ENCODE measurements at regions not wholly inside any gene's neighbourhood (a gene's known extent, or its start where the extent isn't known, plus 50 kb on each side); places are given as distances from the start of the nearest gene placed in this dataset.

- Histone ChIP-seq H3K27me3 (ENCODE audit: insufficient read depth, poor library complexity, severe bottlenecking) (no peaks in the 10 kb centered on the region), H3K4me3 (replicated peaks; ENCODE audit: insufficient read depth, low read length) (no peak overlapping the region), H3K27ac (replicated peaks) (no peak overlapping the region)
- no peak for DNase-seq (ENCODE audit: low read depth in 1 of 2, low spot score in 1 of 2)
- no peak for TF ChIP-seq SPI1 (IDR thresholded peaks at IDR 0.05; ENCODE audit: borderline replicate concordance, low read depth)
- no peak for TF ChIP-seq CTCF (IDR thresholded peaks at IDR 0.05; ENCODE audit: insufficient read depth, low read length)
- no peak for TF ChIP-seq GABPA (IDR thresholded peaks at IDR 0.05; ENCODE audit: low read depth)
- TF ChIP-seq REST (IDR thresholded peaks at IDR 0.05; ENCODE audit: insufficient replicate concordance, low read depth): no peak
- no peak for TF ChIP-seq POLR2AphosphoS5 (IDR thresholded peaks at IDR 0.05; ENCODE audit: low read depth)
These were observed 896.3 kb downstream of the TSN start for GRCh38 chr2:122651780-122652179.

GRCh38 chr2:122652670-122653069 is 897.2 kb downstream of the TSN start:
- H3K27me3 ChIP-seq (ENCODE audit: insufficient read depth, poor library complexity, severe bottlenecking): no peaks in the 10 kb centered on the region
- TF ChIP-seq REST (IDR thresholded peaks at IDR 0.05; ENCODE audit: insufficient replicate concordance, low read depth): no peak
- no peak for TF ChIP-seq CTCF (IDR thresholded peaks at IDR 0.05; ENCODE audit: insufficient read depth, low read length)
- no peak for TF ChIP-seq GABPA (IDR thresholded peaks at IDR 0.05; ENCODE audit: low read depth)
- no peak for TF ChIP-seq SPI1 (IDR thresholded peaks at IDR 0.05; ENCODE audit: borderline replicate concordance, low read depth)
- TF ChIP-seq POLR2AphosphoS5 (IDR thresholded peaks at IDR 0.05; ENCODE audit: low read depth): no peak
- no peak overlapping the region for H3K4me3 ChIP-seq (replicated peaks; ENCODE audit: insufficient read depth, low read length)
- H3K27ac ChIP-seq (replicated peaks): no peak overlapping the region
- no peak for DNase-seq (ENCODE audit: low read depth in 1 of 2, low spot score in 1 of 2)

DNA sequence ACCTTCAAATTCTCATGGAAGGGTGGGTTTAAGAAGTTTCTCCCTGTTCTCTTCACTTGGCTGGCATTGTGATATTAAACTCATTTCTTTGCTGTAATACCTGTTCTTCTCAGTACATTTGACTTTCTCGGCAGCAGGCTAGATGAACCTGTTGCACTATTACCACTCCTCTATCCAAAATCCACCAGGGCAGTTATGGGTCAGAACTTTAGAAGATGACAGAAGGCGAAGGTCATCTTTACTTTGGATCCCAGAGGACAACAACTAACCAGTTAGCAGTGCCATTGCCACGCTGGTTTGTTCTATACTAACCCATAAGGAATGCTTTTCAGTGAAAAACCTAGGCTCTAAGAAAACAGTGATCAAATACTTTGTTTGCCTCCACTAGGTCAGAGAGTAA is 901.0 kb downstream of the TSN start:
- no peak for DNase-seq (ENCODE audit: low read depth in 1 of 2, low spot score in 1 of 2)
- H3K27ac ChIP-seq (replicated peaks): no peak overlapping the region
- no peak for TF ChIP-seq CTCF (IDR thresholded peaks at IDR 0.05; ENCODE audit: insufficient read depth, low read length)
- TF ChIP-seq GABPA (IDR thresholded peaks at IDR 0.05; ENCODE audit: low read depth): no peak
- H3K27me3 ChIP-seq (ENCODE audit: insufficient read depth, poor library complexity, severe bottlenecking): peaks cover 15% of the 10 kb centered on the region
- no peak overlapping the region for H3K4me3 ChIP-seq (replicated peaks; ENCODE audit: insufficient read depth, low read length)

Measured in HL-60 (cell line).